ENCODE measurements at regions not wholly inside any gene's neighbourhood (a gene's known extent, or its start where the extent isn't known, plus 50 kb on each side); places are given as distances from the start of the nearest gene placed in this dataset.

DNA sequence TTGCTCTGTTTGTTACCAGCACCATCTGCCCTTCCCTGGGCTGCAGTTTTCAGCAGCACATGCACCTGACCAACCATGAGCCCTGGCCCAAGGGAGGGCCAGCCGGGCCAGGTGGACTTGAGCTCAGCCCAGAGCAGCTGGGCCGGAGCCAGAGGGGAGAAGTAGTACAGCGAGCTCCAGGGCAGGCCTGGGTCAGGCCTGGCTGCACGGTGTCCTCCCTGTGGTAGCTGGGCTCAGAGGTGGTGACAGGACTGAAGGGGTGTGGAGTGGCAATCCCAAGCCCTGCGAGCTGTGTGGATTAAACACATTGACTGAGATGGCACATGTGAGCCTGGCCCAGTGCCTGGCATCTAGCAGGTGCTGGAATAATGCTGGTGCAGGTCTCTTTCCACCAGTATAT lies 222.2 kb downstream of the GLI2 start:
- Histone ChIP-seq H3K9me3 (replicated peaks) (no peaks in the 10 kb centered on the region), H3K27me3 (ENCODE audit: low read depth) (peaks cover 15% of the 10 kb centered on the region), H3K4me1 (peaks cover 15% of the 10 kb centered on the region), H3K27ac (replicated peaks) (peak overlapping the region; percentile 11), H3K4me3 (no peak overlapping the region), H3K36me3 (no peaks in the 10 kb centered on the region)
- intact Hi-C loops (cut with micrococcal nuclease): no loop called here
- TF ChIP-seq, protein P1, sequence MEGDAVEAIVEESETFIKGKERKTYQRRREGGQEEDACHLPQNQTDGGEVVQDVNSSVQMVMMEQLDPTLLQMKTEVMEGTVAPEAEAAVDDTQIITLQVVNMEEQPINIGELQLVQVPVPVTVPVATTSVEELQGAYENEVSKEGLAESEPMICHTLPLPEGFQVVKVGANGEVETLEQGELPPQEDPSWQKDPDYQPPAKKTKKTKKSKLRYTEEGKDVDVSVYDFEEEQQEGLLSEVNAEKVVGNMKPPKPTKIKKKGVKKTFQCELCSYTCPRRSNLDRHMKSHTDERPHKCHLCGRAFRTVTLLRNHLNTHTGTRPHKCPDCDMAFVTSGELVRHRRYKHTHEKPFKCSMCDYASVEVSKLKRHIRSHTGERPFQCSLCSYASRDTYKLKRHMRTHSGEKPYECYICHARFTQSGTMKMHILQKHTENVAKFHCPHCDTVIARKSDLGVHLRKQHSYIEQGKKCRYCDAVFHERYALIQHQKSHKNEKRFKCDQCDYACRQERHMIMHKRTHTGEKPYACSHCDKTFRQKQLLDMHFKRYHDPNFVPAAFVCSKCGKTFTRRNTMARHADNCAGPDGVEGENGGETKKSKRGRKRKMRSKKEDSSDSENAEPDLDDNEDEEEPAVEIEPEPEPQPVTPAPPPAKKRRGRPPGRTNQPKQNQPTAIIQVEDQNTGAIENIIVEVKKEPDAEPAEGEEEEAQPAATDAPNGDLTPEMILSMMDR (IDR thresholded peaks at IDR 0.05; ENCODE audit: borderline replicate concordance): no peak
- DNase-seq: peak; percentile 76

GRCh38 chr2:120958623-120959366 lies 223.1 kb downstream of the GLI2 start:
- Histone ChIP-seq H3K4me1 (peaks cover 15% of the 10 kb centered on the region), H3K9me3 (replicated peaks) (no peaks in the 10 kb centered on the region), H3K27ac (replicated peaks) (no peak overlapping the region), H3K36me3 (no peaks in the 10 kb centered on the region), H3K27me3 (ENCODE audit: low read depth) (peaks cover 11% of the 10 kb centered on the region), H3K4me3 (no peak overlapping the region)
- DNase-seq: no peak
- TF ChIP-seq, protein P1 (IDR thresholded peaks at IDR 0.05; ENCODE audit: borderline replicate concordance): no peak
- intact Hi-C loops (cut with micrococcal nuclease): no loop called here

- Histone ChIP-seq H3K4me3 (no peak overlapping the region), H3K27ac (replicated peaks) (no peak overlapping the region), H3K9me3 (replicated peaks) (no peaks in the 10 kb centered on the region), H3K36me3 (no peaks in the 10 kb centered on the region), H3K27me3 (ENCODE audit: low read depth) (peaks cover 5% of the 10 kb centered on the region), H3K4me1 (peaks cover 15% of the 10 kb centered on the region)
- intact Hi-C loops (cut with micrococcal nuclease): no loop called here
- peak; percentile 41 for DNase-seq
- TF ChIP-seq, protein P1 (IDR thresholded peaks at IDR 0.05; ENCODE audit: borderline replicate concordance): no peak
These were observed 223.8 kb downstream of the GLI2 start for GRCh38 chr2:120959426-120959825.

DNA sequence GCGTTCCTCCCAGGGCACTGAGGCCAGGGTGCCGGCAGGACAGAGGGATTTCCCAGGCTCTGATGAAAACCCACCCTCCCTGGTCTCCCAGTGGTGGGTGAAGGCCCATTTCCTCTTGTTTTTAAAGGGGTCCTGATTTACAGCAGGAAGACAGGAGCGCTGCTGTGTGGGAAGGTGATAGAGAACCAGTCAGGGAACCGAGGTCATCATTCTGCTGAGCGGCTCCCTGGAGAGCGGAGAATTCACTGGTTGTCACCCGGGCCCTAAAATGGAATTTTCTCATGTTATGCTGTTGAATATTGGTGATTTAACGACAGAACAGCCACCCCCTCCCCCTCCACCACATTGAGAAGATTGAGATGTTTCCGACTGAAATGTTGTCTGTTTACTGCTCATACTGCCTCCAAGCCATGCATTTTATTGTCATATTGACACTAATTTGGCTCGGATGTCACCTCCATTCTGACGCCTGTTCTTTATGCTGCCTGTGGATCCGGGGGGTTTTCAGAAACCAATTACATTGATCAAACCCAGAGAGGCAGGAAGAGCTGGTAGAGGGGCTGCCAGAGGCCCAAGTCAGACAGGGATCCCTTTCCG lies 225.2 kb downstream of the GLI2 start:
- TF ChIP-seq, protein P1 (IDR thresholded peaks at IDR 0.05; ENCODE audit: borderline replicate concordance): no peak
- peaks cover 4% of the 10 kb centered on the region for H3K27me3 ChIP-seq (ENCODE audit: low read depth)
- H3K9me3 ChIP-seq (replicated peaks): no peaks in the 10 kb centered on the region
- no peak for DNase-seq
- intact Hi-C loops (cut with micrococcal nuclease): no loop called here
- no peaks in the 10 kb centered on the region for H3K36me3 ChIP-seq
- H3K4me1 ChIP-seq: peaks cover 15% of the 10 kb centered on the region
- H3K4me3 ChIP-seq: no peak overlapping the region
- no peak overlapping the region for H3K27ac ChIP-seq (replicated peaks)

DNA sequence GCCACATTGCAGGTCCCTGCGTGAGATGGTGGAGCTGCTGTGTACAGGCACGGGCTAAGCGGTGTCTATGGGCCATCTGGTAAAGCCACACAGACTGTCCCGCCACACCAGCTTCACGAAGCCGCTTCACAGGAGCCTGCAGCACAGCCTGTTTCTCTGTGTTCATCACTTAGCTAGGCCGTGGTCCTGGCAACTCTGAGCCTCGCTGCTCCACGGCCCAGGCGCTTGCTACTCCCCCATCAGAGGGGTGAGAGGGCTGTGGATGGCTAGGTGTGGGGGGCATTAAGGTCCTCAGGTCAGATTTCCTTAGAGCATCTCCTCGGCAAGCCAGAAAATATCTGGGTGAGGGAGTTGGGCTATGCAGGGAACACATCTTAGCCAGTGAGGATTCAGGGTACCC lies 225.7 kb downstream of the GLI2 start:
- H3K36me3 ChIP-seq: no peaks in the 10 kb centered on the region
- peaks cover 15% of the 10 kb centered on the region for H3K4me1 ChIP-seq
- TF ChIP-seq, protein P1 (IDR thresholded peaks at IDR 0.05; ENCODE audit: borderline replicate concordance): no peak
- H3K27ac ChIP-seq (replicated peaks): no peak overlapping the region
- no peak for DNase-seq
- H3K4me3 ChIP-seq: no peak overlapping the region
- intact Hi-C loops (cut with micrococcal nuclease): no loop called here
- H3K27me3 ChIP-seq (ENCODE audit: low read depth): peaks cover 9% of the 10 kb centered on the region
- H3K9me3 ChIP-seq (replicated peaks): no peaks in the 10 kb centered on the region

All from left ventricle myocardium inferior (tissue), 1 donor.